Lung microvascular endothelial cell (primary cell): ENCODE measurements at regions not wholly inside any gene's neighbourhood (a gene's known extent, or its start where the extent isn't known, plus 50 kb on each side); places are given as distances from the start of the nearest gene placed in this dataset.

Experiments used
- DNase-seq, 2 donors: peaks; one replicate each; pipeline versions ENCODE4 v3.0.0 to v3.0.0-alpha.2; 2010; ENCODE audit warnings: low read depth in 2 of 2

DNA sequence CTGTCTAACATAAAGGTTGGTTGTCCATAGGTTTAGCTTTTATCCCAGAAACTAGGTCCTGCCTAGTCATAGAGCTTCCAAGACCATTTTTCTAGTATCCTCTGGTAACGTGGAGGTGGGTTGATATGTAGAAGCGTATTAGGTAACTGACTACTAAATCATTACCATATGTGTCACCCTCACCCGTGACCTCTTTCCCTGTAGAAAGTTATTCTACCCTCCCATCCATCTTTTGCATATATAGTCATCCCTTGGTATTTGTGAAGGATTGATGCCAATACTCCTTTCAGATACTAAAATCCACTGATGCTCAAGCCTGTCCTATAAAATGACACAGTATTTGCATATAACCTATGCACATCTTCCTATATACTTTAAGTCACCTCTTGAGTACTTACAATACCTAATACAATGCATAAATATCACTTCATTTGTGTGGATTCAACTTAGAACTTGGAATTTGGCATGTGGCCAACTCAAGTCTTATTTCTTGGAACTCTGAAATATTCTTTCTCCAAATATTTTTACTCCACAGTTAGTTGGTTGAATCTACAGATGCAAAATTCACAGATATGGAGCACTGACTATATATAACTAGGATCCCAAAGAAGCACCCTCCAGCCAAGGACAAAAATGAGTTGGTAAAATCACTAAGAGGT, 497.0 kb upstream of the TENM4 start:
- no peak for DNase-seq

DNA sequence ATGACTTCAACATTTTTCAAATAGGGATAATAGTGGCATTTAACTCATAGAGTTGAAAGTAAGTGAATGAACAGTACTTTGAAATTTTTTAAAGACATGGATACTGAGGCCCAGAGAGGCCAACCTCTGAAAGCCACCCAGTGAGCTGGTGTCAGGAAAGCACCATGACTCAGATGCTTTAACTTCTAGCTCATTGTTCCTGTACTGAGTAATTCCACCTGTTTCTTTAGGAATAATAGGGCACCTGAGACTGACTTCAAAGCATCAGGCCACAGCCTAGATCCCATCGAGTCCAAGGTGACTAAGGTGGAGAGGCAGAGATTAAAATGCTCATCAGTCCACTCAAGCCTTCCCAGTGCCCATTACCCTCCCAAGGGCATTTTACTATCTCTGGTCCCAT, 491.8 kb upstream of the TENM4 start:
- no peak for DNase-seq

DNA sequence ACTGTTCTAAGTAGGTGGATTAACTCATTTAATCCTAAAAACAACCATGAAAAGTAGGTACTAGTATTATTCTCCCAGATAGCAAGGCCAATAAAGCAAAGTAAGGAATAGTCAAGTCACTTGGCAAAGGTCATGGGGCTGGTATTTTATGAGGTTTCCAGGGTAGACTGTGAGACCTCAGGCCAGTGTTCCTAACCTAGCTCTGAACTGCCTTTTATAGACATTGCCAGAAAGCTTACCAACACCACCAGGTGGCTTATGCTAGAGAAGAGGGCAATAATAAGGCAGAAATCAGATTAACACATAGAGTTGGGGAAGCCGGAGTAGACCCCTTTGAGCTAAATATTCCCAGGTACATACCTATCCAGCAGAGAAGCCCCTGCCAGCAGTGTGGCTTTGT, 490.9 kb upstream of the TENM4 start:
- DNase-seq: no peak

DNA sequence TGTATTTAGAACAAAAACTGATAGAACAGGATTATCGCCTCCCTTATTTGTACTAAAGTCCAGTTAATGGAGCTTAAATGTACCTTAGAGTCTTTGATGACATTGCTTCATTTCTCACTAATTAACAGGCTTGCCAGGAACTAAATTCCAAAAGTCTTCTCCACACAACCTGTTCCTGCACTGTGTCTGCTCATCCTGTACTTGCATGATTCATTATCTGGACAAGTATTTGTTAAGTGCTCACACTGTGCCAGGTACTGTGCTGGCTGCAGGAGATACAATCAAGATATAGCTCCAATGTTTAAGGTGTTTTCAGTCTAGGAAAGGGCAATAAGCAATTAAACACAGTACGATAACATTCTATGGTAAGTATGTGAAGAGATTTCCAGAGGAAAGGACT, 485.9 kb upstream of the TENM4 start:
- DNase-seq: no peak

DNA sequence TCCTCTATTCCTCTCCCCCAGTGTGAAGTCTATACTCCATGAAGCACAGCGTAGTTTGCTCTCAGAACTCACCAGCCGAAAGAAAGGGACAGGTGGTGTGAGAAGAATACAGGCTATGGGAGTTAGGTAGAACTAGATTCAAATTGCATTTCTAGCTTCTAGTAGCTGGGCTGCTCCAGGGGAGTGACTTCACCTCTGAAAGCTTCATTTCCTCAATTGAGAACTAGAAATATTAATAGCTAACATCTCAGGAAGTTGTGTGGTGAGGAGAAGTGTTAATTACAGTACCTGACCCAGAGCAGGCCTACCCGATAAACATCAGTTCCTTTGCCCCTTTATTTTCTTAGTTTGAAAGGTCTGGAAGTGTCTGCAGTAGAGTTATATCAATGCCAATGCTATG, 484.7 kb upstream of the TENM4 start:
- no peak for DNase-seq

DNA sequence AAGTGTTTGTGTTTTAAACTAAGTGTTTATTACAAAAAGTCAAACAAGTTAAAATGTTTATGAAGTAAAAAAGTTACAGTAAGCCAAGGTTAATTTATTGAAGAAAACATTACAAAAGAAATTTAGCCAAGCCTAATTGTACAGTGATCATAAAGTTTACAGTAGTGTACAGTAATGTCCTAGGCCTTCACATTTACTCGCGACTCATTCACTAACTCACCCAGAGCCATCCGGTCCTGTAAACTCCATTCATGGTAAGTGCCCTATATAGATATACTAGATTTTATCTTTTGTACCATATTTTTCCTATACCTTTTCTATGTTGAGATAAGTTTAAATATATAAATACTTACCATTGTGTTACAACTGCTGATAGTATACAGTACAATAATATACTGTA, 481.8 kb upstream of the TENM4 start:
- no peak for DNase-seq

DNA sequence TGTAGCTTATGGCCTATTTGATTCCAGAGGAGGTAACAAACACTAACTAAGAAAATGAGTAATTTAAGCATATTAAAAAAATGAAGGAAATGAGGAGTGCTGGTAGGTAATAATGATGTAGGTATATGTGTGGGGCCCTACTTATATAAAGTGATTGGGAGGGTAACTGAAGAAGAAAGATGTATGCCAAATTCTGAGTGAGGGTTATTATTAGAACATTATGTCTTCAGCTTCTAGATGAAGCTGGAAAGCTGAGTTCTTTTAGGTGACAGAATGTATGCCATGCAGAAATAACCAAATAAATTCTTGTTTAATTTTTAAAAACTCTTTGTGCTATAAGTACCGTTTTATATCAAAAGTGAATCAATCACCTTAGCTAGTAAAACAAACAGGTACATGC, 479.6 kb upstream of the TENM4 start:
- no peak for DNase-seq

DNA sequence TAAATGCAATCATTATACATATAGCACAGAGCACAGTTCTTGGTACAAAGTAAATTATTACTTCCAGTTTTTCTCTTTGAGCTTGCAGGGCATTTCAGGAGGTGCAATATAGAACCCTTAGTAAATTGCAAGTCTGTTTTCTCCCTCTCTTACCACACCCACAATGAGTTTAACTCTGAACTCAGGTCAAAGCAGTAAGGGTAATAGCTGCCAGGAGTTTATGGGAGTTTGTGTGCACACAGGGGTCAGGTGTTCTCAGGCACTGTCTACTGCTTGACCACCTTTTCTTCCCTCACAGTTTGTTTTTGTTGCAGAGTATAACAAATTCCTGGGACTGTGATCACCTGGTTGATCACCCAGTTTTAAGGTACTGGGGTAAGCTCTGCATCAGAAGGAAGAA, 478.5 kb upstream of the TENM4 start:
- DNase-seq: no peak

DNA sequence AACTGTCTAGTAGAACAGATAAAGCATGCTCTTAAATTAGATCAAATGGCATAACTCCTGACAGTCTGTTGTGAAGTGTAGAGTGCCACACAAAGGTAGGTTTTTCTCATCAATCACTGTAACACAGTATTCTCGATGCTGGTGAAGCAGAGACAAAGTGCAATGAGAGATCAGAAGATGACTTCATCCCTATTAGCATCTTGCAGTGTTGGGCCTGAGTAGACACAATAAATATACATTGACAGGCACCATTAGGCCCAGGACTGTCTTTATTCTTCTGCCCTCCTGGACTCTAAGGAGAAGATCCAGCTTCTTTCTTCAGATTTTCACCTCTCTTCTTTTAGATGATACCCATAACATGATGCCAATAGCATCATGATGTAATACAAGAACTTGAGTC, 478.0 kb upstream of the TENM4 start:
- no peak for DNase-seq

DNA sequence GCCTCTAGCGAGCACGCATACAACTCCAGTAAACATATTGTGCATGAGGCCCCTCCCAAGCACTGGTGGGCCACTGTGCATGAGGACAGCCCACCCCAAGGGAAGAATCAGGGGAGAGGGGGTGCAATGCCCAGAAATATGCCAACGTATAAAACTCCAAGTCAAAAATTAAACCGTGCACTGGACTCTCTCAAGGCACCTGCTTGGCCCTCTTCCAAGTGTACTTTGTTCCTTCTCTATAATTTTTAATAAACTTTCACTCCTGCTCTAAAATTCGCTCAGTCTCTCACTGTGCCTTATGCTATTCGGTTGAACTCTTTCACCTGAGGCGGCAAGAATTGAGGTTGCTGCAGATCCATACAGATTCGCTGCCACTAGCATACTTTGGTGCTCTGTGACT, 465.3 kb upstream of the TENM4 start:
- no peak for DNase-seq

DNA sequence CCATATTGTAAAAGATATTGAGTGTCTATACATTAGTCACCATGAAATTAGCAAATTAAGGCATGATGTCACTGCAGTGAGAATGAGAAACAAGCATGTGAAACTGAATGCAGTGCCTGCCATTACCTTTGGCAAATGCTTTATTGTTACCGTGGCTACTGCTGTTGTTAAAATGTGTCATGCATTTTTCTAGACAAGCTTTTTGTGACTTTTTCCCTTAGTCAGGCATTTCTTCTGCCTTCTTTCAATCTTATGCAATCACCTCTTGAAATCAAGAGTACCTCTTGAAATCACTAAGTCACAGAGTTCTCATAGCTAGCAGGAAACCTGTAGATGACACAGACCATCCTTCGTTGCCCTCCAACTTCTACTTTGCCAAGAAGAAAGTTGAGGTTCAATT, 461.7 kb upstream of the TENM4 start:
- DNase-seq: no peak

DNA sequence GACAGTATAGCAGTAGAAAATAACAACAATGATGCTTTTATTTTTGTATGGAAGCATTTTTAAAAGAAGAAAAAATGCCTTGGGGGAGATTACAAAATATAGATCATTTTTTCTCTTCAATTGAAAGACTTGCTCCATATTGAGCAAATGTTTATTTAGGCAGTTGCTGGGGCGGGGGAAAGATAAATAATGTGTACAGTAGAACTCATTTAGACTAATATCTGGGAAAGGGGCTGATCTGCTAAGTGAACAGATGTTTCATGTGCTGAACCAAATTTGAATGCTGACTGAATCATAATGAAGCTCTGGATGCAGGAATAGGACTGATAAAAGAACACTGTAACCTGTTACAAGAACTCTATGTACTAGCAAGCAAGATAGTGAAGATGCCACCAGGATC, 457.1 kb upstream of the TENM4 start:
- no peak for DNase-seq

DNA sequence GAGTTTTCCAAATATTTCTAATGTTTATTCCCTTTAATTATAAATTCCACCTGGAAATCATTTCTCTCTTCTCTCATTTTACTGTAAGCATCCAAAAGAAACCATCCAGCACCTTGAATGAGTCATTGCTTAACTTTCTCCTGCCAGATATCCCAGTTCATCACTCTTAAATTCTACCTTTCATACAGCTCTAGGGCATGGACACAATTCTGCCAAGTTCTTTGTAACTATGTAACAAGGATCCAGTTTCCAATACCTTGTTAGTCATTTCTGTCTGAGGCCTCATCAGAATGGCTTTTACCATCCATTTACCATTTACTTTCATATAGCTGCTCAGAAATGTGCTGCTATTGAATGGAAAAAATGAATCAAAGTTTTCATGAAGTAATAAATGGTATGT, 455.4 kb upstream of the TENM4 start:
- DNase-seq: no peak

DNA sequence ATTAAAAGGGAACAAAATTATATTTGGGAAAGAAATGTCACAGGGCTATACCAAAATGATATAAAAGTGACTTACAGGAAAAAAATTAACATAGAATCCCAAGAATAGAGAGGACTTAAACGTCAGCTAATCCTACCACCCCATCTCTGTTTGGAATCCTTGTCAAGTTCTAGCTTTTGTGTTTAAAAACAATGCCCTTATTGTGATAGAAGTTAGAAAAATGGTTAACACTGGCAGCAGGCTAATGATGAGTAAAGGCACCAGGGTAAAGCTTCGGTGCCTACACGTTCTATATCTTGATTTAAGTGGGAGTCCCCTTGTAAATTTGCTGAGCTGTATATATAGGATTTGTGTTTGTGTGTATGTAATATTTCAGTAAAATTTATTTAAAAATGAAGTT, 453.3 kb upstream of the TENM4 start:
- DNase-seq: no peak

DNA sequence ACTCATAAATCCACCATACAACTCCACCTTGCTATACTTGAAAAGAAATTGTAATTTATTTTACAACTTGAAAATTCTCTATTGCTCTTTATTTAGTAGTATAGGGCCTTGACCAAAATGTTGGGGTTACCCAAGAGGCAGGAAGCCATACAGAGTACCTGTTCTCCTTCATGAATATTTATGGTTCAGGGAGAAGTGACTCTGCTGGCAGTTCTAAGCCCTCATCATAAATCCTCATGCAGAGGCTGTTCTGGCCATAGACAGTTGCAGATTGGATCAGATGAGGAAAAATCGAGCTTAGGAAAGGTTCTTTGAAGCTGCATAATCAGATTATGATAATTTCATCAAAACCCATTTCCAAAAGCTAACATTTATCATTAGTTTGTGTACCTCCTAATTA, 449.4 kb upstream of the TENM4 start:
- DNase-seq: no peak

DNA sequence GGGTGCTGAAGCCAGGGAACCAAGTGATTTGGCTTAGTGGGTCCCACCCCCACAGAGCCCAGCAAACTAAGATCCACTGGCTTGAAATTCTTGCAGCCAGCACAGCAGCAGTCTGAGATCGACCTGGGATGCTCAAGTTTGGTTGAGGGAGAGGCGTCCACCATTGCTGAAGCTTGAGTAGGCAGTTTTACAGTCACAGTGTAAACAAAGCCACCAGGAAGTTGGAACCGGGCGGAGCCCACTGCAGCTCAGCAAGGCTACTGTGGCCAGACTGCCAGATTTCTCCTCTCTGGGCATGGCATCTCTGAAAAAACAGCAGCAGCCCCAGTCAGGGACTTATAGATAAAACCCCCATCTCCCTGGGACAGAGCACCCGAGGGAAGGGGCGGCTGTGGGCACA, 424.1 kb upstream of the TENM4 start:
- no peak for DNase-seq

DNA sequence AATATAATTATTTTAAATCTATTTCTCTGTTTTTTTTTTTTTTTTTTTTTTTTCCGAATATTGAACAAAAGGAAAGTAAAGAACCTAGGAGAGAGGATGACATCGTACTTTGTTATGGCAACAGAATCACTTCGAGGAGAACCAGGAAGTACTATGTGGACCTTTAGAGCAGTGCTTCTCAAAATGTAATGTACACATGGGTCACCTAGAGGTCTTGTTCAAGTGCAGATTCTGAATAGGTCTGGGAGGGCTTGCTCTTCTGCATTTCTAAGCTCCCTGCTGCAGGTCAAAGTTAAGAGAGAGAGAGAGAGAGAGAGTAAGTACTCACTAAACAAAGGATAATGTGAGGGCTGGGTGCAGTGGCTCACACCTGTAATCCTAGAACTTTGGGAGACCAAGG, 419.5 kb upstream of the TENM4 start:
- DNase-seq: no peak

DNA sequence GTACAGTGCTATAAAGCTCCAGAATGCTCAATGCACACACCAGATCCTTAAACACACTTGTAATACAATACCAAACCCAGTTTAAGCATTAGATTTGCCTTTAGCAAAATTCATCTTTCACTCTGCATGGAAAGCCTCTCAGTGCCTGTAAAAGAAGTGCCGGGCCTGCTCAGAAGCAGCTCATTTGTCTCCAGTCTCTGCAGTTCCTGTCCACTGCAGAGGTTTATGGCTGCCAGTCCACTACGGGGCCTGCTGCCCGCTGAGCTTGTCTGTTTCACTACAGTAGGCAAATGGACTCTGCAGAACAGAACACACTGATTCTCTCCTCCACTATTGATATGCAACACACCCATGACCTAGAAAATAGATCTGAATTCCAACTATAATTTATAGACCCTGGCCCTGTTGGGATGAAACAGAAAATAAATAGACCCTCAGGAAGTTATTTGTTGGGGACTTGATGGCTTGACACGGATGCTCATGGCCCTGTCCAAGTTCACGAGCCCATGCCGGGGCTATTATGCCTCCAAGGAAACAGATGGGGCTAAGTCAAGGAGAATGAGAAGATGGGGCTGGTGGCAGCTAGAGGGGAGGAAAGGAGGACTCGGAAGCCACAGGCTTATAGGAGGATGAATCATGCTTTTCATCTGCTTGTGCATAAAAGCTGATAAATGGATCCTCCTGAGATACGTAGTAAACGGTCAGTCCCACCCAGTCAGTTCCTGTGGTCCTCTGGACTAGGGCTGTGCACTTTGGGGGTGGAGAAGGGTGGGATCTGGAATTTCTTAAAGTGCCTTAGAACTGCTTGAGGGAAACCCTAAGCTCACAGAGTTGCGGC, 416.8 kb upstream of the TENM4 start:
- no peak for DNase-seq

DNA sequence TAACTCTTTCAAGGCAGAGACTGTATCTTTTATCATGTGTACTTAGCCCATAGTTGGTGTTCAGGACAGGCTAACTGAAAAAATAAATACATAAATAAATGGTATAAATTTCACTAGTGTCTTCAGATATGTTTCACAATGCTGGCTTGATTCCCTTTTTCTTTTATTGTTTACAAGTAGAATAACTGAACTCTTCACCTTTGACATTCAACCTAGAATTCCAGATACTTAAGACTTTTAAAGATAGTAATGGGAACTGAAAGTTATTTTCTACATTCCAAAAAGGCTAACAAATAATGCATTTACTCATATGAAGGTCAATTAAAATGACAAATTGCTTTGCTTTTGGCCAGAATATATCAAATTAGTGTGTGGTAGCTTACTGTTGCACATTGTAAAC, 411.3 kb upstream of the TENM4 start:
- no peak for DNase-seq

DNA sequence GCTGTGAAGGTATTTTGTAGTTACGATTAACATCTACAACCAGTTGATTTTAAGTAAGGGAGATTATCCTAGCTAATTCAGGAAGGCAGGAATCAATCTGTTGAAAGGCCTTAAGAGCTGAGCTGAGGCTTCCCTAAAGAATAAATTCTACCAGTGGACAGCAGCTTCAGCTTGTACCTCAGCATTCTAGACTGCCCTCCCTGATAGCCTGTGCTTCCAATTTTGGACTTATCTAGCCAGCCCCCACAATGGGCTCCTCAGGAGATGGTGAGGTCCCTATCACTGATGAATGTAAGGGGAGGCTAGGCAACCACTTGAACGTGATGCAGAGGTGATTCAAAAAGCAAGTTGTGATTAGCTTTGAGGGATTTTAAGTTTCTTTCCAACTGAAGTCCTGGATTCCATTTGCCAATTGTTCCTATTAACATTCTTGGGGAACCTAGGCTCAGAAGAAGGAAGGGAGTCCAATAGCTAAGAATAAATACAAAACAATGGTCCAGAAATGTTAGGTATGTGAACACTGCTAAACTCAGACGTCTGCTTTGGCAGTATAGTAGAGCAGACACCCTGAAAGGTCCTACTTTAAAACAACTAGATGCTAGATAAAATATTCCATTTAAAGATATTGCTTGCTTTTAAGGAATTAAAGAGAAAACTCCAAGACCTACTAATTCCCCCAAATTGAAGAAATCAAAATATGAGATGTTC, 404.3 kb upstream of the TENM4 start:
- no peak for DNase-seq

DNA sequence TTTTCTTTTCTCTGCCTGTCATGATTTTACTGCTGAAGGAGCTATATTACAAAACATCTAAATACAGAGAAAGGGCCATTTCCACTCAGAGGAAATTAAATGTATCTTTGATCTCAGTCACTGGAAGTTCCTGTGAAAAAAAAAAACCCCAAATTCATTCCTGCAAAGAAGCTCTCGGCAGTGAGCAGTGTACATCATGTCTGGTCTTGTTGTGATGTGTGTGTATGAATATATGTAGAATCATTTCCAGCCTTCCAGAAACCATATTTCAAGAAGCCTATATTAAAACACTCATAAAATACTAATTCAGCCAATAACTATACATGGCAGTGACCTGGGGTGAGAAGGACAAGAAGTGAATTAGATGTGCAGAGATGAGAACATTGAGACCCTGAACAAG, 393.2 kb upstream of the TENM4 start:
- no peak for DNase-seq

DNA sequence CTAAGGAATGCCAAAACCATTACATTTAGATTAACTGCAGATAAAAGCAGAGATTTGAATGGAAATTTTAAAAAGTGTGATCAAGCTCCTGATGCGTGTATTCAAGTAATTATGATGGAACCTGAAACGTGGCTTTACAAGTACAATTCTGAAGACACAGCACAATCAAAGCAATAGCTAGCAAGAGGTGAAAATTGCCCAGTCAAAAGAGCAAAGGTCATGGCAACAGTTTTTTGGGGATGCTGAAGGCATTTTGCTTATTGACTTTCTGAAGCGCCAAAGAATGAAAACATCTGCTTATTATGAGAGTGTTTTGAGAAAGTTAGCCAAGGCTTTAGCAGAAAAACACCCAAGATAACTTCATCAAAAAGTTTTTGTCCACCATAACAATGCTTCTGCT, 389.6 kb upstream of the TENM4 start:
- no peak for DNase-seq

DNA sequence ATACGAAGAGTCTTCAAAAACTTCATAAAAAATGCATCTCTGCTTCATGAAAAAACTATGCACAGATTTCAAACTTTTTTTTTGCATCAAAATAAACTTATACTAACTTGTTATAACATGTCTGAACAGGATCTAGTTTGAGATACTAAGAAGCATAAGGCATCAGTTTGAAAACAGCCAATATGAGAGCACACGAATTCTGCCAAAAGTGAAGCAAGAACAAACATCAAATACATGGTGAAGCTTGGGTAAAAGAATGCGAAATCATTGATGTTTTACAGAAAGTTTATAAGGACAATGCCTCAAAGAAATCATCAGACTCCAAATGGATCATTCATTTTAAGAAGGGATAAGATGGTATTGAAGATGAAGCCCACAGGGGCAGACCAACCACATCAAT, 389.1 kb upstream of the TENM4 start:
- DNase-seq: no peak
